Progenitor cell of endocrine pancreas (in vitro differentiated cells): ENCODE measurements at regions not wholly inside any gene's neighbourhood (a gene's known extent, or its start where the extent isn't known, plus 50 kb on each side); places are given as distances from the start of the nearest gene placed in this dataset.

Experiments
- DNase-seq: peaks from one replicate; pipeline ENCODE4 v3.0.0; 2021; ENCODE audit warnings: low spot score; ENCODE audit not compliant: unreplicated experiment
- H3K27ac Mint-ChIP-seq: 2 replicates; pipeline ENCODE4 v1.8.0; 2021; ENCODE audit warnings: mild to moderate bottlenecking, moderate library complexity, mixed read lengths
- H3K27me3 Mint-ChIP-seq: 2 replicates; pipeline ENCODE4 v1.8.0; 2021; ENCODE audit warnings: mixed read lengths
- H3K36me3 Mint-ChIP-seq: 2 replicates; pipeline ENCODE4 v1.8.0; 2022; ENCODE audit warnings: mixed read lengths; ENCODE audit not compliant: insufficient read depth
- H3K4me1 Mint-ChIP-seq: 2 replicates; pipeline ENCODE4 v1.8.0; 2021; ENCODE audit warnings: low read depth, mixed read lengths
- H3K4me3 Mint-ChIP-seq: 2 replicates; pipeline ENCODE4 v1.8.0; 2021; ENCODE audit warnings: low read depth, mild to moderate bottlenecking, moderate library complexity, mixed read lengths
- H3K9me3 Mint-ChIP-seq: 2 replicates; pipeline ENCODE4 v1.8.0; 2021; ENCODE audit warnings: low read depth, mixed read lengths
- CTCF ChIP-seq: fragments of 200-600 bp; sonication (generic); IDR thresholded peaks from one replicate; pipeline ENCODE4 v1.5.0; 2021; ENCODE audit warnings: antibody characterized with exemption, mild to moderate bottlenecking; ENCODE audit not compliant: unreplicated experiment

DNA sequence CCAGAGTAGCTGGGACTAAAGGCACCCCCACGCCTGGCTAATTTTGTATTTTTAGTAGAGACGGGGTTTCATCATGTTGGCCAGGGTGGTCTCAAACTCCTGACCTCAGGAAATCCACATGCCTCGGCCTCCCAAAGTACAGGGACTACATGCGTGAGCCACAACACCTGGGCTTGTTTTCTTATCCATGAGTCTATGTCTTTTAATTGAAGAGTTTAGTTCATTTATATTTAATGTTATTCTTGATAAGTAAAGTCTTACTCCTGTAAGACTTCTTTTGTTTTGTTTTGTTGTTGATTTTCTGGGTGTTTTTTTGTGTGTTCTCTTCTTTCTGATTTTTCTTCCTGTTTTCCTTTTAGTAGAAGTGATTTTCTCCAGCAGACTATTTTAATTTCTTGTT, 621.0 kb downstream of the LTN1 start:
- no peak overlapping the region for H3K27ac Mint-ChIP-seq
- H3K4me1 Mint-ChIP-seq: peaks cover 7% of the 10 kb centered on the region
- TF ChIP-seq CTCF: no peak
- no peak for DNase-seq
- no peaks in the 10 kb centered on the region for H3K36me3 Mint-ChIP-seq
- no peaks in the 10 kb centered on the region for H3K27me3 Mint-ChIP-seq
- no peak overlapping the region for H3K4me3 Mint-ChIP-seq
- H3K9me3 Mint-ChIP-seq: peaks cover 9% of the 10 kb centered on the region

DNA sequence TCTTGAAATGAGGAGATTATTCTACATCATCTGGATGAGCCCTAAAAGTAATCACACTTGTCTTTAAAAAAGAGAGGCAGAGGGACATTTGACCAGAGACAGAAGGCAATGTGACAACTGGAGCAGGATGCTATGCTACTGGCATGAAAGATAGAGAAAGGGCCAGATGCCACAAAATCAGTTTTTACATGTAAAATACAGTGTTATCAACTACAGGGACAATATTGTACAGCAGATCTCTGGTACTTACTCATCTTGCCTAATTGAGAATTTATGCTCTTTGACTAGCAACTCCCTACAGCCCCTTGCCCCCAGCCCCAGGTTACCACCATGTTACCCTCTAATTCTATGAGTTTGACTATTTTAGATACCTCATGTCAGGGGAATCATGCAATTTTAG, 633.4 kb downstream of the LTN1 start:
- no peaks in the 10 kb centered on the region for H3K9me3 Mint-ChIP-seq
- H3K4me1 Mint-ChIP-seq: no peaks in the 10 kb centered on the region
- H3K27ac Mint-ChIP-seq: no peak overlapping the region
- no peaks in the 10 kb centered on the region for H3K27me3 Mint-ChIP-seq
- no peaks in the 10 kb centered on the region for H3K36me3 Mint-ChIP-seq
- no peak for TF ChIP-seq CTCF
- H3K4me3 Mint-ChIP-seq: no peak overlapping the region
- no peak for DNase-seq

GRCh38 chr21:28358702-28359101, 634.0 kb downstream of the LTN1 start:
- Mint-ChIP-seq H3K27me3 (no peaks in the 10 kb centered on the region), H3K27ac (no peak overlapping the region), H3K4me1 (no peaks in the 10 kb centered on the region), H3K9me3 (no peaks in the 10 kb centered on the region), H3K36me3 (no peaks in the 10 kb centered on the region), H3K4me3 (no peak overlapping the region)
- no peak for DNase-seq
- no peak for TF ChIP-seq CTCF

GRCh38 chr21:28358170-28358569, 634.5 kb downstream of the LTN1 start:
- no peak overlapping the region for H3K27ac Mint-ChIP-seq
- H3K4me1 Mint-ChIP-seq: no peaks in the 10 kb centered on the region
- no peak for TF ChIP-seq CTCF
- H3K36me3 Mint-ChIP-seq: no peaks in the 10 kb centered on the region
- no peak overlapping the region for H3K4me3 Mint-ChIP-seq
- no peak for DNase-seq
- H3K27me3 Mint-ChIP-seq: no peaks in the 10 kb centered on the region
- H3K9me3 Mint-ChIP-seq: no peaks in the 10 kb centered on the region

GRCh38 chr21:28357743-28358142, 634.9 kb downstream of the LTN1 start:
- TF ChIP-seq CTCF: no peak
- no peak overlapping the region for H3K27ac Mint-ChIP-seq
- no peaks in the 10 kb centered on the region for H3K4me1 Mint-ChIP-seq
- H3K9me3 Mint-ChIP-seq: no peaks in the 10 kb centered on the region
- no peaks in the 10 kb centered on the region for H3K27me3 Mint-ChIP-seq
- no peak overlapping the region for H3K4me3 Mint-ChIP-seq
- no peaks in the 10 kb centered on the region for H3K36me3 Mint-ChIP-seq
- no peak for DNase-seq
